ENCODE measurements at regions not wholly inside any gene's neighbourhood (a gene's known extent, or its start where the extent isn't known, plus 50 kb on each side); places are given as distances from the start of the nearest gene placed in this dataset.
A peak's percentile ranks its signal among the peaks of the same experiment; 100 is the strongest.

DNA sequence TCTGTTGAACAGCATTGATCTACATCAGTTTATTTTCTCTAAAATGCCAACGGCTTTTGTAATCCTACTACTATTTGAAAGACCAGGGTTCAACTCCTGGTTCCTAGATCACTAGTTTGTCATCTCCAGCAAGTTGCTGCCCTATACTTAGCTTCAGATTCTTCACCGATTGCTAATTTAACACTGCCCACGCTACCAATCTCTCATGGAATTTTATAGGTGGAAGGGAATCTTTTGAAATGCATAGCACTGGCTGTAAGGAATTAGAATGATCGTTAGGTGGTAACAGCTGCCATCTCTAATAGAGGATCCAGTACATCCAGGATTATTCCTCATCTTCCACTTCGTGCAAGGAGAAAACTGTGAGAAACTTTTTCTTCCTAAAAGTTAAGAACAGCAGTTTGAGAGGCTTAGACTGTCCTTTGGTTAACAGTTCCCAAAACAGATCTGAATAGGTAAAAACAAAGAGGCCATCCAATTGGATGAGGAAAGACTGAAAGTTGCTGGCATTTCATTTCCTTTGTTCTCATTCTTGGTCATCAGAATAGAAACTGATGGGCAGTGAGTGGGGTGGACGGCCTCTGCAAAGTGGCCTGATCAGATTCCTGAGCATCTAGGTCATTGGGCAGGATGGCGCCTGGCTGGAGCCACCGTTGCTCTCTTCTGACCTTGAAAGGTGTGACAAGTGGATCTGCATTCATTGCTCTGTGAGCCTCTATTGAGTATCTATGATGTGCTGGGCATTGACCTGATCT lies 236.3 kb upstream of the SORL1-AS1 start:
- no peak for DNase-seq (ENCODE audit: low read depth)
- no peak overlapping the region for H3K4me3 ChIP-seq (replicated peaks; ENCODE audit: low read depth, low read length)
- TF ChIP-seq, protein P1, sequence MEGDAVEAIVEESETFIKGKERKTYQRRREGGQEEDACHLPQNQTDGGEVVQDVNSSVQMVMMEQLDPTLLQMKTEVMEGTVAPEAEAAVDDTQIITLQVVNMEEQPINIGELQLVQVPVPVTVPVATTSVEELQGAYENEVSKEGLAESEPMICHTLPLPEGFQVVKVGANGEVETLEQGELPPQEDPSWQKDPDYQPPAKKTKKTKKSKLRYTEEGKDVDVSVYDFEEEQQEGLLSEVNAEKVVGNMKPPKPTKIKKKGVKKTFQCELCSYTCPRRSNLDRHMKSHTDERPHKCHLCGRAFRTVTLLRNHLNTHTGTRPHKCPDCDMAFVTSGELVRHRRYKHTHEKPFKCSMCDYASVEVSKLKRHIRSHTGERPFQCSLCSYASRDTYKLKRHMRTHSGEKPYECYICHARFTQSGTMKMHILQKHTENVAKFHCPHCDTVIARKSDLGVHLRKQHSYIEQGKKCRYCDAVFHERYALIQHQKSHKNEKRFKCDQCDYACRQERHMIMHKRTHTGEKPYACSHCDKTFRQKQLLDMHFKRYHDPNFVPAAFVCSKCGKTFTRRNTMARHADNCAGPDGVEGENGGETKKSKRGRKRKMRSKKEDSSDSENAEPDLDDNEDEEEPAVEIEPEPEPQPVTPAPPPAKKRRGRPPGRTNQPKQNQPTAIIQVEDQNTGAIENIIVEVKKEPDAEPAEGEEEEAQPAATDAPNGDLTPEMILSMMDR (IDR thresholded peaks at IDR 0.05; ENCODE audit: low read length, missing control alignments), result no peak

DNA sequence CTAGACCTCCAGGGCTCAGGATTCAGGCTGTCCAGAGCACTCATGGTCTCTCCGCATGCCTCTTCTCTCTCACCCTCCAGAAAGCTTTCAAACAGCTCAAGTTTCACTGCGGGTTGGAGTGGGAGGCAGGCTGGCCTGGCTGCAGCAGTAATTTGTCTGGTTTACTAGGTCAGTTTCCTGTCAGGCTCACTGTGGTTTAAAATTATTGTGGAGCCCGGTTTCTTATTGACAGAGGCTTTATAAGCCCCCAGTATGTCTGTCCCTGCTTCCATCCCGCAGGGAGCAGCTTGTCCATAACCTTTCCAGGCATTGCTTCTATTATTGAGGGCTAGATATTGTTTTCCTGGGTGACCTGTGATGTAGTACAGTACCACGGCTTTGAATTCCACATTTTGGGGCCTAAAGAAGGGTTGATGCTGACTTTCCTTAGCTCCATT lies 235.3 kb upstream of the SORL1-AS1 start:
- TF ChIP-seq, protein P1 (IDR thresholded peaks at IDR 0.05; ENCODE audit: low read length, missing control alignments), result no peak
- peak; percentile 35 for DNase-seq (ENCODE audit: low read depth)
- H3K4me3 ChIP-seq (replicated peaks; ENCODE audit: low read depth, low read length), result no peak overlapping the region

DNA sequence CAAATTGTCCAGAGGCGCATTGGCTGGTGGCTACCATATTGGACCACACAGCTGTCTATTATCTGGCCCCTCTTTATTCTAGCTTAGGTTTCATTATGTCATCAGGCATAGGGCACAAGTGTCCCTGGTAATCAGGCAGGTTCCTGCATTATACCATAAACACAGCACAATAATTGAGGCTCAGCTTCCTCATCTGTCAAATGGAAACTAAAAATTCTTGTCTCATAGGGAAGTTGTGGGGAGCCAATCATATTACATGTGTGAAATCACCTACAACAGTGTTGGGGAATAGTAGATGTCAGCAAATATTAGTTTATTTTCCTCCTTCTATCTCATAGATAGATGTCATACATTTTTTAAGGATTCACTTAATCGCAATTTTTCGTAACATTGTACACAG lies 231.0 kb upstream of the SORL1-AS1 start:
- TF ChIP-seq, protein P1 (IDR thresholded peaks at IDR 0.05; ENCODE audit: low read length, missing control alignments), result no peak
- DNase-seq (ENCODE audit: low read depth), result no peak
- no peak overlapping the region for H3K4me3 ChIP-seq (replicated peaks; ENCODE audit: low read depth, low read length)
